ENCODE measurements at regions not wholly inside any gene's neighbourhood (a gene's known extent, or its start where the extent isn't known, plus 50 kb on each side); places are given as distances from the start of the nearest gene placed in this dataset.

DNA sequence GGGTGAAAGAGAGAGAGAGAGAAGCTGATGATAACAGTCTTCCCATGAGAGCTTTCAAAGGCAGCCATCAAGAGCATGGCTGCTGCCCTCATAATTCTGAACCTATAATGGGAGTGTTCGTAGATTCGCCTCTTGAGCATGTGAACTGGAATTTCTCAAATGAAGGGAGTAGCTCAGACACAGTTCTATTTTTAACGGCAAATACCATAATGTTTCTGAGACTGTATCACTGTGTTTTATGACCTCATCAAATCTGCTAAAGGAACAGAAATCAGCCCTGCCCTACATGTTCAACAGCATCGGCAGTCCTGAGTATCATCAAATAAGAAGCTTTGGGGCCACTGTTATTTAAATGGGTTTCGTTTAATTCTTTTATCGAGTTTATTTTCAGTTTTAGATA lies 645.6 kb downstream of the GALR1 start:
- no peak overlapping the region for H3K9ac ChIP-seq (ENCODE audit: insufficient read depth, low read length, poor library complexity, severe bottlenecking)
- H4K20me1 ChIP-seq (ENCODE audit: insufficient read depth, low read length): no peaks in the 10 kb centered on the region
- peaks cover 5 to 14% of the 10 kb centered on the region in 2 donors for H3K27me3 ChIP-seq (ENCODE audit: control insufficient read depth in 2 of 2, insufficient read depth in 2 of 2, low read length in 2 of 2)
- intact Hi-C loops (cut with micrococcal nuclease): no loop called here
- H3K79me2 ChIP-seq (ENCODE audit: insufficient read depth, low read length): no peaks in the 10 kb centered on the region
- H3K27ac ChIP-seq (ENCODE audit: low read depth in 1 of 2, low read length in 2 of 2): no peak overlapping the region
- Mint-ChIP-seq H3K4me3 (no peak overlapping the region), H3K27me3 (ENCODE audit: low read depth in 3 of 3) (peaks cover 8 to 18% (median 14%) of the 10 kb centered on the region in 3 donors), H3K9me3 (peaks cover 0 to 5% (median 0%) of the 10 kb centered on the region in 7 donors), H3K36me3 (no peaks in the 10 kb centered on the region), H3K27ac (no peak overlapping the region), H3K4me1 (peaks cover 3% of the 10 kb centered on the region)
- DNase-seq: no peak
- H3K36me3 ChIP-seq (replicated peaks in 1 of 2; ENCODE audit: control insufficient read depth in 1 of 2, insufficient read depth in 2 of 2, low read length in 2 of 2): no peaks in the 10 kb centered on the region
- no peak overlapping the region for H2AFZ ChIP-seq (ENCODE audit: insufficient read depth, low read depth, low read length, poor library complexity, severe bottlenecking)
- TF ChIP-seq, protein P1, sequence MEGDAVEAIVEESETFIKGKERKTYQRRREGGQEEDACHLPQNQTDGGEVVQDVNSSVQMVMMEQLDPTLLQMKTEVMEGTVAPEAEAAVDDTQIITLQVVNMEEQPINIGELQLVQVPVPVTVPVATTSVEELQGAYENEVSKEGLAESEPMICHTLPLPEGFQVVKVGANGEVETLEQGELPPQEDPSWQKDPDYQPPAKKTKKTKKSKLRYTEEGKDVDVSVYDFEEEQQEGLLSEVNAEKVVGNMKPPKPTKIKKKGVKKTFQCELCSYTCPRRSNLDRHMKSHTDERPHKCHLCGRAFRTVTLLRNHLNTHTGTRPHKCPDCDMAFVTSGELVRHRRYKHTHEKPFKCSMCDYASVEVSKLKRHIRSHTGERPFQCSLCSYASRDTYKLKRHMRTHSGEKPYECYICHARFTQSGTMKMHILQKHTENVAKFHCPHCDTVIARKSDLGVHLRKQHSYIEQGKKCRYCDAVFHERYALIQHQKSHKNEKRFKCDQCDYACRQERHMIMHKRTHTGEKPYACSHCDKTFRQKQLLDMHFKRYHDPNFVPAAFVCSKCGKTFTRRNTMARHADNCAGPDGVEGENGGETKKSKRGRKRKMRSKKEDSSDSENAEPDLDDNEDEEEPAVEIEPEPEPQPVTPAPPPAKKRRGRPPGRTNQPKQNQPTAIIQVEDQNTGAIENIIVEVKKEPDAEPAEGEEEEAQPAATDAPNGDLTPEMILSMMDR (IDR thresholded peaks at IDR 0.05): no peak
- H3K4me1 ChIP-seq (ENCODE audit: control insufficient read depth in 1 of 2, insufficient read depth in 2 of 2, low read length in 2 of 2): peaks cover 3 to 4% of the 10 kb centered on the region in 2 donors
- H3K9me3 ChIP-seq (replicated peaks in 1 of 2; ENCODE audit: control insufficient read depth in 1 of 2, insufficient read depth in 1 of 2, low read length in 2 of 2): no peaks in the 10 kb centered on the region
- WGBS (ENCODE audit: insufficient coverage): 94% methylated on average over 3 of the region's 6 CpGs
- no peak overlapping the region for H3K4me3 ChIP-seq (replicated peaks in 1 of 3; ENCODE audit: low read depth in 2 of 3, low read length in 3 of 3)
- H3K4me2 ChIP-seq (replicated peaks; ENCODE audit: extremely low read depth, low read length, poor library complexity, severe bottlenecking): no peak overlapping the region

DNA sequence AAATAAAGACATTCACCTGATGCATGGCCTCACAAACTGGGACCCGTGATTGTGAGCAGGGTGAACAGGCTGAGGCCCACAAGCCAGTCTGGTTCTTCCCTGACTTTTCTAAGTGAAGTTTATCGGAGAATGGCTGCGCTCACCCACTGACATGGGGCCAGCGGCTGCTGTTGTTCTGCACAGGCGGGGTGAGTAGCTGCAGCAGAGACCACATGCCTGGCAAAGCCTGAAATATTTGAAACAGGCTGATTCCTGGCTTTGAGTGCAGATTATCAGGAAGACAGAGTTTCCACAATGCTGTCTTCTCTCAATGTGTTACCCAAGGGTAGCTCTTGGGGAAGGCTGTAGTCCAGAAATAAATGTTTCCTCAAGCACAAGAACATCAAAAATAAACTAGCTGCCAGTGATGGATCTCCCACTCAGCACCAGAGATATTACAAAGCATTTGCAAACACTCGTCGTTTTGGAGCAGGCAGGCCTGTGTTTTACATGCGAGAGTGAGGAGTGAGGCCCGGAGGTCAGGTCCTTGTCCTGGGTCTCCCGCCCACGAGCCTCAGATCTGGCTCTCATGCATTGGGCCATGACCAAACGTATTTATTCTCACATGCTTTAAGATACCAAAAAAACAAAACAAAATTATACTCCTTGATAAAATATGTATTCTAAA lies 647.1 kb downstream of the GALR1 start:
- Mint-ChIP-seq H3K4me3 (no peak overlapping the region), H3K27me3 (ENCODE audit: low read depth in 3 of 3) (peaks cover 8 to 25% (median 18%) of the 10 kb centered on the region in 3 donors), H3K4me1 (peaks cover 5% of the 10 kb centered on the region), H3K36me3 (no peaks in the 10 kb centered on the region), H3K9me3 (peaks cover 0 to 5% (median 0%) of the 10 kb centered on the region in 7 donors), H3K27ac (no peak overlapping the region)
- intact Hi-C loops (cut with micrococcal nuclease): no loop called here
- Histone ChIP-seq H3K36me3 (replicated peaks in 1 of 2; ENCODE audit: control insufficient read depth in 1 of 2, insufficient read depth in 2 of 2, low read length in 2 of 2) (no peaks in the 10 kb centered on the region), H4K20me1 (ENCODE audit: insufficient read depth, low read length) (no peaks in the 10 kb centered on the region), H3K27ac (ENCODE audit: low read depth in 1 of 2, low read length in 2 of 2) (no peak overlapping the region), H3K4me2 (replicated peaks; ENCODE audit: extremely low read depth, low read length, poor library complexity, severe bottlenecking) (no peak overlapping the region), H2AFZ (ENCODE audit: insufficient read depth, low read depth, low read length, poor library complexity, severe bottlenecking) (no peak overlapping the region), H3K9me3 (replicated peaks in 1 of 2; ENCODE audit: control insufficient read depth in 1 of 2, insufficient read depth in 1 of 2, low read length in 2 of 2) (no peaks in the 10 kb centered on the region), H3K27me3 (ENCODE audit: control insufficient read depth in 2 of 2, insufficient read depth in 2 of 2, low read length in 2 of 2) (peaks cover 5 to 17% of the 10 kb centered on the region in 2 donors), H3K9ac (ENCODE audit: insufficient read depth, low read length, poor library complexity, severe bottlenecking) (no peak overlapping the region), H3K4me3 (replicated peaks in 1 of 3; ENCODE audit: low read depth in 2 of 3, low read length in 3 of 3) (no peak overlapping the region), H3K4me1 (ENCODE audit: control insufficient read depth in 1 of 2, insufficient read depth in 2 of 2, low read length in 2 of 2) (peaks cover 3 to 4% of the 10 kb centered on the region in 2 donors), H3K79me2 (ENCODE audit: insufficient read depth, low read length) (no peaks in the 10 kb centered on the region)
- WGBS (ENCODE audit: insufficient coverage): 89% methylated on average over 9 of the region's 12 CpGs
- TF ChIP-seq, protein P1 (IDR thresholded peaks at IDR 0.05): no peak
- DNase-seq: no peak
